HG03103 (cell line): ENCODE measurements at regions not wholly inside any gene's neighbourhood (a gene's known extent, or its start where the extent isn't known, plus 50 kb on each side); places are given as distances from the start of the nearest gene placed in this dataset.
A peak's percentile ranks its signal among the peaks of the same experiment; 100 is the strongest.

Source experiments
- ATAC-seq: cut with Tn5 transposase; IDR thresholded peaks from one replicate; pipeline ENCODE4 v1.9.1; 2021; ENCODE audit warnings: low read depth; ENCODE audit not compliant: unreplicated experiment

- no peak for ATAC-seq
Observed at GRCh38 chr11:116537709-116538108, 235.1 kb downstream of the BUD13 start.

GRCh38 chr11:116537121-116537520 lies 235.7 kb downstream of the BUD13 start:
- no peak for ATAC-seq

- no peak for ATAC-seq
Observed at GRCh38 chr11:116536416-116536815, 236.4 kb downstream of the BUD13 start.

- no peak for ATAC-seq
Observed at GRCh38 chr11:116535994-116536393, 236.8 kb downstream of the BUD13 start.

GRCh38 chr11:116535120-116535519 lies 237.7 kb downstream of the BUD13 start:
- ATAC-seq = no peak

- no peak for ATAC-seq
Observed at GRCh38 chr11:116534270-116534975, 238.4 kb downstream of the BUD13 start.

GRCh38 chr11:116533186-116533825 lies 239.5 kb downstream of the BUD13 start:
- no peak for ATAC-seq

- no peak for ATAC-seq
Observed at GRCh38 chr11:116532066-116532465, 240.7 kb downstream of the BUD13 start.

- ATAC-seq = no peak
Observed at GRCh38 chr11:116530705-116531104, 242.1 kb downstream of the BUD13 start.

- no peak for ATAC-seq
Observed at GRCh38 chr11:116529271-116529670, 243.5 kb downstream of the BUD13 start.

- ATAC-seq = no peak
Observed at GRCh38 chr11:116527180-116527991, 245.4 kb downstream of the BUD13 start.

GRCh38 chr11:116525961-116526495 lies 246.8 kb downstream of the BUD13 start:
- no peak for ATAC-seq

- peak; percentile 76 for ATAC-seq
Observed at GRCh38 chr11:116519499-116519898, 253.3 kb downstream of the BUD13 start.

GRCh38 chr11:116518141-116518540 lies 254.6 kb downstream of the BUD13 start:
- no peak for ATAC-seq

GRCh38 chr11:116517584-116517983 lies 255.2 kb downstream of the BUD13 start:
- ATAC-seq = no peak

- ATAC-seq = no peak
Observed at GRCh38 chr11:116517077-116517476, 255.7 kb downstream of the BUD13 start.

GRCh38 chr11:116515664-116516184 lies 257.1 kb downstream of the BUD13 start:
- no peak for ATAC-seq

GRCh38 chr11:116513894-116514293 lies 258.9 kb downstream of the BUD13 start:
- ATAC-seq = no peak

- ATAC-seq = no peak
Observed at GRCh38 chr11:116513278-116513823, 259.4 kb downstream of the BUD13 start.

- no peak for ATAC-seq
Observed at GRCh38 chr11:116512841-116513240, 259.9 kb downstream of the BUD13 start.

- ATAC-seq = no peak
Observed at GRCh38 chr11:116511684-116512083, 261.1 kb downstream of the BUD13 start.
